ENCODE measurements at regions not wholly inside any gene's neighbourhood (a gene's known extent, or its start where the extent isn't known, plus 50 kb on each side); places are given as distances from the start of the nearest gene placed in this dataset.

DNA sequence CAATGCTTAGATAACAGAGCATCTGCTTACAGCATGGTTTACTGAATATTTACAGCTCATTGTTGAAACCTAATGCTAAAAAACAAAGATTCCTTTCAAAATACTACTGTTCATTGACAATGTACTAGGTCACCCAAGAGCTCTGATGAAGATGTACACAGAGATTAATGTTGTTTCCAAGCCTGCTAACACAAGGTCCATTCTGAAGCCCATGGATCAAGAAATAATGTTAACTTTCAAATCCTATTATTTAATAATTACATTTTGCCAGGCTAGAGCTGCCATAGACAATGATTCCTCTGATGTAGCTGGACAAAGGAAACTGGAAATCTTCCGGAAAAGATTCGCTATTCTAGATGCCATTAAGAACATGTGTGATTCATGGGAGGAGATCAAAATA, 355.6 kb downstream of the TENT5A start:
- H3K27me3 Mint-ChIP-seq: no peaks in the 10 kb centered on the region
- H3K4me1 Mint-ChIP-seq (ENCODE audit: low read depth): no peaks in the 10 kb centered on the region
- POLR2A ChIA-PET: no interaction called here
- CTCF ChIA-PET: no interaction called here
- no peak for DNase-seq
- intact Hi-C loops (cut with micrococcal nuclease): no loop called here
- no peaks in the 10 kb centered on the region for H3K36me3 Mint-ChIP-seq
- H3K9me3 Mint-ChIP-seq: peaks cover 8% of the 10 kb centered on the region
- no peak overlapping the region for H3K27ac Mint-ChIP-seq
- no peak overlapping the region for H3K4me3 Mint-ChIP-seq

GRCh38 chr6:81387163-81387562, 365.3 kb downstream of the TENT5A start:
- CTCF ChIA-PET: no interaction called here

GRCh38 chr6:81384921-81385320, 367.6 kb downstream of the TENT5A start:
- no peaks in the 10 kb centered on the region for H3K4me1 Mint-ChIP-seq (ENCODE audit: low read depth)
- peaks cover 2% of the 10 kb centered on the region for H3K9me3 Mint-ChIP-seq
- no peak overlapping the region for H3K4me3 Mint-ChIP-seq
- H3K27ac Mint-ChIP-seq: no peak overlapping the region
- POLR2A ChIA-PET: no interaction called here
- no peaks in the 10 kb centered on the region for H3K36me3 Mint-ChIP-seq
- intact Hi-C loops (cut with micrococcal nuclease): no loop called here
- CTCF ChIA-PET: no interaction called here
- H3K27me3 Mint-ChIP-seq: no peaks in the 10 kb centered on the region
- no peak for DNase-seq

More at GRCh38 chr6:81387163-81387562, 365.3 kb downstream of the TENT5A start:
- no peak overlapping the region for H3K4me3 Mint-ChIP-seq
- H3K27ac Mint-ChIP-seq: no peak overlapping the region
- DNase-seq: no peak
- POLR2A ChIA-PET: no interaction called here
- no peaks in the 10 kb centered on the region for H3K27me3 Mint-ChIP-seq
- intact Hi-C loops (cut with micrococcal nuclease): no loop called here
- H3K36me3 Mint-ChIP-seq: no peaks in the 10 kb centered on the region
- H3K4me1 Mint-ChIP-seq (ENCODE audit: low read depth): no peaks in the 10 kb centered on the region
- H3K9me3 Mint-ChIP-seq: peaks cover 10% of the 10 kb centered on the region

- POLR2A ChIA-PET: no interaction called here
- Mint-ChIP-seq H3K4me3 (no peak overlapping the region), H3K36me3 (no peaks in the 10 kb centered on the region), H3K4me1 (ENCODE audit: low read depth) (no peaks in the 10 kb centered on the region), H3K27me3 (no peaks in the 10 kb centered on the region), H3K27ac (no peak overlapping the region), H3K9me3 (peaks cover 2% of the 10 kb centered on the region)
- DNase-seq: no peak
- CTCF ChIA-PET: no interaction called here
- intact Hi-C loops (cut with micrococcal nuclease): no loop called here
These were observed 369.0 kb downstream of the TENT5A start for GRCh38 chr6:81383472-81383871.

GRCh38 chr6:81382852-81383251, 369.6 kb downstream of the TENT5A start:
- Mint-ChIP-seq H3K36me3 (no peaks in the 10 kb centered on the region), H3K4me1 (ENCODE audit: low read depth) (no peaks in the 10 kb centered on the region), H3K27ac (no peak overlapping the region), H3K27me3 (no peaks in the 10 kb centered on the region), H3K9me3 (peaks cover 2% of the 10 kb centered on the region), H3K4me3 (no peak overlapping the region)
- no peak for DNase-seq
- intact Hi-C loops (cut with micrococcal nuclease): no loop called here
- ChIA-PET CTCF (no interaction called here), POLR2A (no interaction called here)

GRCh38 chr6:81381382-81381916, 371.0 kb downstream of the TENT5A start:
- DNase-seq: no peak
- intact Hi-C loops (cut with micrococcal nuclease): no loop called here
- no peaks in the 10 kb centered on the region for H3K27me3 Mint-ChIP-seq
- H3K27ac Mint-ChIP-seq: no peak overlapping the region
- CTCF ChIA-PET: no interaction called here
- H3K4me3 Mint-ChIP-seq: no peak overlapping the region
- no peaks in the 10 kb centered on the region for H3K4me1 Mint-ChIP-seq (ENCODE audit: low read depth)
- POLR2A ChIA-PET: no interaction called here
- H3K36me3 Mint-ChIP-seq: no peaks in the 10 kb centered on the region
- H3K9me3 Mint-ChIP-seq: peaks cover 2% of the 10 kb centered on the region

GRCh38 chr6:81380718-81381338, 371.7 kb downstream of the TENT5A start:
- CTCF ChIA-PET: no interaction called here
- no peak for DNase-seq
- no peak overlapping the region for H3K27ac Mint-ChIP-seq
- intact Hi-C loops (cut with micrococcal nuclease): no loop called here
- POLR2A ChIA-PET: no interaction called here
- H3K36me3 Mint-ChIP-seq: no peaks in the 10 kb centered on the region
- no peaks in the 10 kb centered on the region for H3K27me3 Mint-ChIP-seq
- H3K4me1 Mint-ChIP-seq (ENCODE audit: low read depth): no peaks in the 10 kb centered on the region
- H3K9me3 Mint-ChIP-seq: no peaks in the 10 kb centered on the region
- no peak overlapping the region for H3K4me3 Mint-ChIP-seq

DNA sequence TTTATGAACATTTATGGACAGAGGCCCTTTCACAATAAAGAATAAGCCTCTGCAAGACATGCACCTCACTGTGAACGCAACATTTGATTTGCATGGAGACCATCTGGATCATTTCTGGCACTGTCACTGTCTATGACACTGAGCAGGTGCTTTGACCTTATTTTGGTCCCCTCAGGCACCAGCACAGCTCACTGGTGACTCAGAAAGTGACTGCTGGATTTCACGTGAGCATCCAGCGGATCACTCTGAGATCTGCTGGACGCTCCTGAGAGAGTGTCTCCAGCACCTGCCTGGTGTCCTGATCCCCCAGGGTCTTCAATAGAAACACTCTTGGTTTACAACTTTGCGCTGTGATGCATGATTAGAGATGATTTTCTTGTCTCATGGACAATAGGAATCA, 375.7 kb downstream of the TENT5A start:
- intact Hi-C loops (cut with micrococcal nuclease): no loop called here
- Mint-ChIP-seq H3K4me1 (ENCODE audit: low read depth) (no peaks in the 10 kb centered on the region), H3K27me3 (no peaks in the 10 kb centered on the region), H3K4me3 (no peak overlapping the region), H3K9me3 (no peaks in the 10 kb centered on the region), H3K27ac (no peak overlapping the region), H3K36me3 (no peaks in the 10 kb centered on the region)
- DNase-seq: no peak
- ChIA-PET POLR2A (no interaction called here), CTCF (no interaction called here)

- no peak for DNase-seq
These were observed 379.1 kb downstream of the TENT5A start for GRCh38 chr6:81373414-81373813.

GRCh38 chr6:81371930-81372329, 380.6 kb downstream of the TENT5A start:
- H3K9me3 Mint-ChIP-seq: no peaks in the 10 kb centered on the region
- no peaks in the 10 kb centered on the region for H3K4me1 Mint-ChIP-seq (ENCODE audit: low read depth)
- intact Hi-C loops (cut with micrococcal nuclease): no loop called here
- no peak overlapping the region for H3K27ac Mint-ChIP-seq
- no peaks in the 10 kb centered on the region for H3K27me3 Mint-ChIP-seq
- H3K36me3 Mint-ChIP-seq: no peaks in the 10 kb centered on the region
- no peak overlapping the region for H3K4me3 Mint-ChIP-seq
- POLR2A ChIA-PET: no interaction called here
- no peak for DNase-seq
- CTCF ChIA-PET: no interaction called here

More at GRCh38 chr6:81373414-81373813, 379.1 kb downstream of the TENT5A start:
- intact Hi-C loops (cut with micrococcal nuclease): no loop called here
- ChIA-PET CTCF (no interaction called here), POLR2A (no interaction called here)
- Mint-ChIP-seq H3K4me3 (no peak overlapping the region), H3K27me3 (no peaks in the 10 kb centered on the region), H3K4me1 (ENCODE audit: low read depth) (no peaks in the 10 kb centered on the region), H3K27ac (no peak overlapping the region), H3K36me3 (no peaks in the 10 kb centered on the region), H3K9me3 (no peaks in the 10 kb centered on the region)

DNA sequence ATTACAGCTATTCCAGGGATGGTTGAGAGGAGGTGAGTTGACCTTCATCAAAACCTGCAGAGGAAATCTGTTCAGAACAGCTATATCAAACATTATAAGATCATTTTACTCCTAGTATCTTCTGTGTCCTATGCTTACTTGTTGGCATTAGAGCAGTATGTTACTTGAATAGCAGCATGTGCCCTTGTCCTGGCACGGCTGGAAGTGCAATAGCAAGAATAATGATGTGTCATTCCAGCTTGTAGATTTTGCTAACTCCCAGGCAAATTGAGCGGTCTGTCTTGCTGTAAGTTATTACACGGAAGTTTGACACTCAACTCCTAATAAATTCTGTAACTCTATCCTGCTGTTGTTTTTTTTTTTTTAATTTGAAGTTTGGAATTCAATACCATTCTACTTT, 385.5 kb downstream of the TENT5A start:
- DNase-seq: no peak
- Mint-ChIP-seq H3K4me1 (ENCODE audit: low read depth) (no peaks in the 10 kb centered on the region), H3K27ac (no peak overlapping the region), H3K4me3 (no peak overlapping the region), H3K9me3 (peaks cover 1% of the 10 kb centered on the region), H3K27me3 (no peaks in the 10 kb centered on the region), H3K36me3 (no peaks in the 10 kb centered on the region)
- intact Hi-C loops (cut with micrococcal nuclease): no loop called here
- POLR2A ChIA-PET: no interaction called here
- CTCF ChIA-PET: no interaction called here

DNA sequence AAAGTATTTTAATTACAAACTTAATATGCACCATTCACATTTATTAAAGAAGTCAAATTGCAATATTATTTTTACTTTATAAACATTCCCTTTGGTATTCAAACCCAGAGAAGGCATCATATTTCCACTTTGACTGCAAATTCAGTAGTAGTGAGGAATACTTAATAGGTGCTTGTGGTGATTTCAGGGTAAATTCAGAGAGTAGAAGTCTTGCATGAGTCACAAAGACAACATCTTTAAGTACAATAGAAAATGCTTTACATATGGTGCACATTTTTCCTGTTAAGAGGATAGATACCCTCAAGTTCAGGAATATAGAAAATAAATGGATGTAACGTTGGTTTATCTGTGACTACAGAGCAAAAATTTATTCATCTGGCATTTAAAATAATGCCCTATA, 390.2 kb downstream of the TENT5A start:
- H3K27ac Mint-ChIP-seq: no peak overlapping the region
- H3K4me1 Mint-ChIP-seq (ENCODE audit: low read depth): no peaks in the 10 kb centered on the region
- intact Hi-C loops (cut with micrococcal nuclease): no loop called here

GRCh38 chr6:81353262-81353661, 399.2 kb downstream of the TENT5A start:
- DNase-seq: no peak
- no peak overlapping the region for H3K27ac Mint-ChIP-seq
- no peak overlapping the region for H3K4me3 Mint-ChIP-seq
- POLR2A ChIA-PET: no interaction called here
- intact Hi-C loops (cut with micrococcal nuclease): no loop called here
- CTCF ChIA-PET: no interaction called here
- H3K27me3 Mint-ChIP-seq: no peaks in the 10 kb centered on the region
- no peaks in the 10 kb centered on the region for H3K36me3 Mint-ChIP-seq
- no peaks in the 10 kb centered on the region for H3K4me1 Mint-ChIP-seq (ENCODE audit: low read depth)
- peaks cover 6% of the 10 kb centered on the region for H3K9me3 Mint-ChIP-seq

More for the DNA sequence above, 390.2 kb downstream of the TENT5A start:
- POLR2A ChIA-PET: no interaction called here
- no peaks in the 10 kb centered on the region for H3K27me3 Mint-ChIP-seq
- H3K4me3 Mint-ChIP-seq: no peak overlapping the region
- DNase-seq: no peak
- H3K36me3 Mint-ChIP-seq: no peaks in the 10 kb centered on the region
- peaks cover 1% of the 10 kb centered on the region for H3K9me3 Mint-ChIP-seq
- CTCF ChIA-PET: no interaction called here

Measured in activated CD4-positive, alpha-beta memory T cell treated with anti-CD3 and anti-CD28 coated beads for 36 hours (primary cell).